ENCODE measurements at regions not wholly inside any gene's neighbourhood (a gene's known extent, or its start where the extent isn't known, plus 50 kb on each side); places are given as distances from the start of the nearest gene placed in this dataset.

- no peak for TF ChIP-seq CTCF (conservative IDR thresholded peaks at IDR 0.05; ENCODE audit: low read depth, low read length)
- TF ChIP-seq EZH2 (IDR thresholded peaks at IDR 0.05; ENCODE audit: borderline replicate concordance, low read depth, low read length, poor library complexity, severe bottlenecking): no peak
These were observed 1437.9 kb downstream of the REEP3 start for GRCh38 chr10:64959116-64959515.

Data from A673 (cell line).